Transverse colon (tissue), 3 donors: ENCODE measurements at regions not wholly inside any gene's neighbourhood (a gene's known extent, or its start where the extent isn't known, plus 50 kb on each side); places are given as distances from the start of the nearest gene placed in this dataset.

Experiments
- EP300 ChIP-seq: sonication (generic); formaldehyde crosslinking; IDR thresholded peaks from one replicate; pipeline ENCODE4 v1.6.1; 2017; ENCODE audit warnings: antibody characterized with exemption, low read depth
- POLR2A ChIP-seq: fragments of 450-650 bp; IDR thresholded peaks from one replicate; pipeline ENCODE4 v1.6.1; 2016; ENCODE audit warnings: antibody characterized with exemption, mild to moderate bottlenecking, moderate library complexity
- TF ChIP-seq, protein P1 (sequence below), 5 experiments: fragments of 200-600 bp in 3 of 5; fragments of 450-650 bp in 2 of 5; sonication (generic) in 3 of 5; IDR thresholded peaks; 1 replicate in 2 of 5; 2 replicates in 3 of 5; pipeline ENCODE4 v1.5.1; 2016 to 2017; ENCODE audit warnings: antibody characterized with exemption in 5 of 5, inconsistent platforms in 3 of 5, mild to moderate bottlenecking in 2 of 5, moderate library complexity in 1 of 5

- TF ChIP-seq, protein P1, sequence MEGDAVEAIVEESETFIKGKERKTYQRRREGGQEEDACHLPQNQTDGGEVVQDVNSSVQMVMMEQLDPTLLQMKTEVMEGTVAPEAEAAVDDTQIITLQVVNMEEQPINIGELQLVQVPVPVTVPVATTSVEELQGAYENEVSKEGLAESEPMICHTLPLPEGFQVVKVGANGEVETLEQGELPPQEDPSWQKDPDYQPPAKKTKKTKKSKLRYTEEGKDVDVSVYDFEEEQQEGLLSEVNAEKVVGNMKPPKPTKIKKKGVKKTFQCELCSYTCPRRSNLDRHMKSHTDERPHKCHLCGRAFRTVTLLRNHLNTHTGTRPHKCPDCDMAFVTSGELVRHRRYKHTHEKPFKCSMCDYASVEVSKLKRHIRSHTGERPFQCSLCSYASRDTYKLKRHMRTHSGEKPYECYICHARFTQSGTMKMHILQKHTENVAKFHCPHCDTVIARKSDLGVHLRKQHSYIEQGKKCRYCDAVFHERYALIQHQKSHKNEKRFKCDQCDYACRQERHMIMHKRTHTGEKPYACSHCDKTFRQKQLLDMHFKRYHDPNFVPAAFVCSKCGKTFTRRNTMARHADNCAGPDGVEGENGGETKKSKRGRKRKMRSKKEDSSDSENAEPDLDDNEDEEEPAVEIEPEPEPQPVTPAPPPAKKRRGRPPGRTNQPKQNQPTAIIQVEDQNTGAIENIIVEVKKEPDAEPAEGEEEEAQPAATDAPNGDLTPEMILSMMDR (IDR thresholded peaks at IDR 0.05) = no peak
- no peak for TF ChIP-seq POLR2A
- TF ChIP-seq EP300 = no peak
Observed at GRCh38 chr12:127663716-127664115, 603.3 kb upstream of the TMEM132C start.
